ENCODE measurements at regions not wholly inside any gene's neighbourhood (a gene's known extent, or its start where the extent isn't known, plus 50 kb on each side); places are given as distances from the start of the nearest gene placed in this dataset.
"Not testable (repeated sequence)": the region's sequence is repeated elsewhere in the genome, so short reads cannot be mapped to it uniquely, and the experiment has no call there.

- H3K4me3 ChIP-seq (ENCODE audit: low read length) = no peak overlapping the region
- no peak for TF ChIP-seq ZNF274 (IDR thresholded peaks at IDR 0.05; ENCODE audit: low read depth, low read length)
Observed at GRCh38 chr12:91455321-91455720, 272.7 kb upstream of the DCN start.

GRCh38 chr12:91454179-91454578, 271.6 kb upstream of the DCN start:
- no peak for TF ChIP-seq ZNF274 (IDR thresholded peaks at IDR 0.05; ENCODE audit: low read depth, low read length)

DNA sequence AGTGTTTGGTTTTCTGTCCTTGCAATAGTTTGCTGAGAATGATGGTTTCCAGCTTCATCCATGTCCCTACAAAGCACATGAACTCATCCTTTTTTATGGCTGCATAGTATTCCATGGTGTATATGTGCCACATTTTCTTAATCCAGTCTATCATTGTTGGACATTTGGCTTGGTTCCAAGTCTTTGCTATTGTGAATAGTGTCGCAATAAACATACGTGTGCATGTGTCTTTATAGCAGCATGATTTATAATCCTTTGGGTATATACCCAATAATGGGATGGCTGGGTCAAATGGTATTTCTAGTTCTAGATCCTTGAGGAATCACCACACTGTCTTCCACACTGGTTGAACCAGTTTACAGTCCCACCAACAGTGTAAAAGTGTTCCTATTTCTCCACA, 269.8 kb upstream of the DCN start:
- not testable (repeated sequence) for H3K4me3 ChIP-seq (ENCODE audit: low read length)

More at GRCh38 chr12:91454179-91454578, 271.6 kb upstream of the DCN start:
- no peak overlapping the region for H3K4me3 ChIP-seq (ENCODE audit: low read length)

- H3K4me3 ChIP-seq (ENCODE audit: low read length) = no peak overlapping the region
- TF ChIP-seq ZNF274 (IDR thresholded peaks at IDR 0.05; ENCODE audit: low read depth, low read length) = no peak
Observed at GRCh38 chr12:91441993-91442952, 259.7 kb upstream of the DCN start.

DNA sequence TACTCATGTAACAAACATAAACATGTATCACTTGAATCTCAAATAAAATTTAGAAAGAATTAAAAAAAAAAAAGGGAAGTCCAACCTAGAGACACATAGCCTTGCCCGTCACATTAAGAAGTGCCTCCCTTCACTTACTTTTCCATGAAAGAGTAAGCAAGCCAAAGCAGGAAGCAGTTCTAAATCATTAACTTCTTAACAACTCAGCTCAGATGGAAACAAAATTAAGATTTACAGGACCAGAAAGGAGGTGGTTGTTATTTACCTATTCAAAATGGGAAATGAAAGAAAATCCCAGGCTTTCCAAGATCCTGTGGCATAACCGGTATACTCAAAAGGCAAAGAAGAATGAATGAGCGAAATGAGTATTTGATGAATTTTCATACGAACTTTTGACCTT, 258.6 kb upstream of the DCN start:
- no peak for TF ChIP-seq ZNF274 (IDR thresholded peaks at IDR 0.05; ENCODE audit: low read depth, low read length)
- no peak overlapping the region for H3K4me3 ChIP-seq (ENCODE audit: low read length)

- no peak for TF ChIP-seq ZNF274 (IDR thresholded peaks at IDR 0.05; ENCODE audit: low read depth, low read length)
- no peak overlapping the region for H3K4me3 ChIP-seq (ENCODE audit: low read length)
Observed at GRCh38 chr12:91434081-91434480, 251.5 kb upstream of the DCN start.

- no peak overlapping the region for H3K4me3 ChIP-seq (ENCODE audit: low read length)
- TF ChIP-seq ZNF274 (IDR thresholded peaks at IDR 0.05; ENCODE audit: low read depth, low read length) = no peak
Observed at GRCh38 chr12:91432755-91433154, 250.1 kb upstream of the DCN start.

- no peak for TF ChIP-seq ZNF274 (IDR thresholded peaks at IDR 0.05; ENCODE audit: low read depth, low read length)
Observed at GRCh38 chr12:91432089-91432488, 249.5 kb upstream of the DCN start.

DNA sequence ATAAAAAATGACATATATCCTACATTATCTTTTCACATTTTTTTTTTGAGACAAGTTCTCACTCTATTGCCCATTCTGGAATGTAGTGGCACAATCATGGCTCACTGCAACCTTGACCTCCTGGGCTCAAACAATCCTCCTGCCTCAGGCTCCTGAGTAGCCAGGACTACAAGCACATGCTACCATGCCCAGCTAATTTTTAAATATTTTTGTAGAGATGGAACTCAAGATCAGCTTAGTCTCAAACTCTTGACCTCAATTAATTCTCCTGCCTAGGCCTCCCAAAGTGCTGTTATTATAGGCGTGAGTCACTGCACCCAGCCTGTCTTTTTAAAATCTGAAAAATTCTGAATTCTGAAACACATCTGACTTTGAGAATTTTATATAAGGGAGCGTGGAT, 241.9 kb upstream of the DCN start:
- no peak overlapping the region for H3K4me3 ChIP-seq (ENCODE audit: low read length)
- no peak for TF ChIP-seq ZNF274 (IDR thresholded peaks at IDR 0.05; ENCODE audit: low read depth, low read length)

More at GRCh38 chr12:91432089-91432488, 249.5 kb upstream of the DCN start:
- H3K4me3 ChIP-seq (ENCODE audit: low read length) = no peak overlapping the region

DNA sequence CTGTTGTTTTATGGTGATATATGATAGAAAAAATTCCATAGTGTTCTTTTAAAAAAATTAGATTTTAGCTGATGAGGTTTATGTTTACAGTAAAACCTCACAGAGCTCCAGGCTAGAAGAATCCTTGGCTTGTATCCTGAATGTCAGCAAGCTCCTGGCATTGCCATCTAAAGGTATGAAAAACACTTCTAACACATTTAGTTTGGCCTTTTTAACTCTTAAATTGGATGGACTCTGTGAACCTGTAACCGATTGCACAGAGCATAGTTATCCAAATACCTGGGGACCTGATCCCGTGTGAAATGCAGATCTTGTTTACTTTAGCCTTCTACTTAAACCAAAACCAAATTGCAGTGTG, 241.1 kb upstream of the DCN start:
- TF ChIP-seq ZNF274 (IDR thresholded peaks at IDR 0.05; ENCODE audit: low read depth, low read length) = no peak
- no peak overlapping the region for H3K4me3 ChIP-seq (ENCODE audit: low read length)

- no peak overlapping the region for H3K4me3 ChIP-seq (ENCODE audit: low read length)
- TF ChIP-seq ZNF274 (IDR thresholded peaks at IDR 0.05; ENCODE audit: low read depth, low read length) = no peak
Observed at GRCh38 chr12:91422811-91423692, 240.4 kb upstream of the DCN start.

DNA sequence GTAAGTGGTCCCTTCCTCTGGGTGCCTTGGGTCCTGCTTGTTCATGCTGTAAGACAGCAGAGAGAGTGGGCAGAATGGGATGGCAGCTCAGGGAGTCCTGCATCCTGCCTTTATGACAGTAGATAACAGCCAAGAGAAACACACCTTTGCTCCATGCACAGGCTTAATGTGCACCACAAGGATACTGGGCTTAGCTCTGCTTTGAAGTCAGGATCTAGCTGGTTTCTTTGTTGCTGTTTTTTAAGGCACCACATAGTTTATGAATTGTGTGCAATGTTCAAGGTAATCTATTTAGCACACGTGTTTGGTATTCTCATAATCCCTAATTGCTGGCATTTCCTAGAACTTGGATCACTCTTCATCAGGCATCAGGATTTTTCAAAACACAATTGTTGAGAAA, 239.5 kb upstream of the DCN start:
- H3K4me3 ChIP-seq (ENCODE audit: low read length) = no peak overlapping the region
- no peak for TF ChIP-seq ZNF274 (IDR thresholded peaks at IDR 0.05; ENCODE audit: low read depth, low read length)

- no peak for TF ChIP-seq ZNF274 (IDR thresholded peaks at IDR 0.05; ENCODE audit: low read depth, low read length)
- no peak overlapping the region for H3K4me3 ChIP-seq (ENCODE audit: low read length)
Observed at GRCh38 chr12:91419809-91420208, 237.2 kb upstream of the DCN start.

- no peak overlapping the region for H3K4me3 ChIP-seq (ENCODE audit: low read length)
- no peak for TF ChIP-seq ZNF274 (IDR thresholded peaks at IDR 0.05; ENCODE audit: low read depth, low read length)
Observed at GRCh38 chr12:91418221-91419090, 235.8 kb upstream of the DCN start.
